ENCODE measurements at regions not wholly inside any gene's neighbourhood (a gene's known extent, or its start where the extent isn't known, plus 50 kb on each side); places are given as distances from the start of the nearest gene placed in this dataset.

GRCh38 chr9:89841456-89841855 lies 236.6 kb downstream of the GADD45G start:
- H3K4me3 ChIP-seq (ENCODE audit: low read depth, low read length), result no peak overlapping the region
- H3K27ac ChIP-seq (ENCODE audit: extremely low read depth, low read depth, low read length), result no peak overlapping the region
- no peaks in the 10 kb centered on the region for H3K9me3 ChIP-seq (ENCODE audit: control insufficient read depth, insufficient read depth, low read depth, low read length)
- no peak for TF ChIP-seq ZNF175 (tag by site-specific recombination; IDR thresholded peaks at IDR 0.05)
- TF ChIP-seq ZNF114 (tag by site-specific recombination; IDR thresholded peaks at IDR 0.05), result no peak
- TF ChIP-seq ZNF169 (tag by site-specific recombination; IDR thresholded peaks at IDR 0.05), result no peak
- no peak for TF ChIP-seq ZNF391 (tag by site-specific recombination; IDR thresholded peaks at IDR 0.05; ENCODE audit: borderline replicate concordance, low read depth)
- no peak for TF ChIP-seq ZNF513 (tag by site-specific recombination; IDR thresholded peaks at IDR 0.05)
- TF ChIP-seq ATF2 (tag by site-specific recombination; IDR thresholded peaks at IDR 0.05; ENCODE audit: low read depth), result no peak
- H3K36me3 ChIP-seq (ENCODE audit: control insufficient read depth in 2 of 2, insufficient read depth in 1 of 2, low read length in 2 of 2), result no peaks in the 10 kb centered on the region
- POLR2A ChIA-PET, result no interaction called here
- CTCF ChIA-PET, result no interaction called here
- no peaks in the 10 kb centered on the region for H3K4me1 ChIP-seq (ENCODE audit: control insufficient read depth, insufficient read depth, low read length)

GRCh38 chr9:89842267-89842768 lies 237.5 kb downstream of the GADD45G start:
- no peaks in the 10 kb centered on the region for H3K36me3 ChIP-seq (ENCODE audit: control insufficient read depth in 2 of 2, insufficient read depth in 1 of 2, low read length in 2 of 2)
- CTCF ChIA-PET, result no interaction called here

More at GRCh38 chr9:89842267-89842768, 237.5 kb downstream of the GADD45G start:
- H3K4me1 ChIP-seq (ENCODE audit: control insufficient read depth, insufficient read depth, low read length), result no peaks in the 10 kb centered on the region
- POLR2A ChIA-PET, result no interaction called here
- H3K9me3 ChIP-seq (ENCODE audit: control insufficient read depth, insufficient read depth, low read depth, low read length), result no peaks in the 10 kb centered on the region
- H3K4me3 ChIP-seq (ENCODE audit: low read depth, low read length), result no peak overlapping the region
- no peak overlapping the region for H3K27ac ChIP-seq (ENCODE audit: extremely low read depth, low read depth, low read length)
- TF ChIP-seq ZNF555 (tag by site-specific recombination; conservative IDR thresholded peaks at IDR 0.05) (no peak), ZNF623 (tag by site-specific recombination; IDR thresholded peaks at IDR 0.05) (no peak), ZNF184 (tag by site-specific recombination; IDR thresholded peaks at IDR 0.05) (no peak), ZNF768 (tag by site-specific recombination; IDR thresholded peaks at IDR 0.05) (no peak), GLI4 (tag by site-specific recombination; IDR thresholded peaks at IDR 0.05) (no peak), ZNF530 (tag by site-specific recombination; IDR thresholded peaks at IDR 0.05; ENCODE audit: low read depth) (no peak), ZNF704 (tag by site-specific recombination; IDR thresholded peaks at IDR 0.05) (no peak), ZNF596 (tag by site-specific recombination; IDR thresholded peaks at IDR 0.05) (no peak), ZNF645 (tag by site-specific recombination; IDR thresholded peaks at IDR 0.05) (no peak), ZNF26 (tag by site-specific recombination; IDR thresholded peaks at IDR 0.05) (no peak), ZBTB48 (tag by site-specific recombination; IDR thresholded peaks at IDR 0.05) (no peak)
